GM18861 (cell line): ENCODE measurements at regions not wholly inside any gene's neighbourhood (a gene's known extent, or its start where the extent isn't known, plus 50 kb on each side); places are given as distances from the start of the nearest gene placed in this dataset.

Experiments used
- ATAC-seq: cut with Tn5 transposase; IDR thresholded peaks from one replicate; pipeline ENCODE4 v1.9.1; 2021; ENCODE audit not compliant: unreplicated experiment

- no peak for ATAC-seq
These were observed 234.7 kb upstream of the SDK2 start for GRCh38 chr17:73878923-73879322.

GRCh38 chr17:73879987-73880386, 235.7 kb upstream of the SDK2 start:
- ATAC-seq: no peak

GRCh38 chr17:73882590-73882989, 238.3 kb upstream of the SDK2 start:
- ATAC-seq: no peak

- no peak for ATAC-seq
These were observed 238.9 kb upstream of the SDK2 start for GRCh38 chr17:73883175-73883574.

GRCh38 chr17:73887739-73888138, 243.5 kb upstream of the SDK2 start:
- no peak for ATAC-seq

GRCh38 chr17:73888862-73889261, 244.6 kb upstream of the SDK2 start:
- no peak for ATAC-seq

GRCh38 chr17:73889439-73889838, 245.2 kb upstream of the SDK2 start:
- no peak for ATAC-seq

DNA sequence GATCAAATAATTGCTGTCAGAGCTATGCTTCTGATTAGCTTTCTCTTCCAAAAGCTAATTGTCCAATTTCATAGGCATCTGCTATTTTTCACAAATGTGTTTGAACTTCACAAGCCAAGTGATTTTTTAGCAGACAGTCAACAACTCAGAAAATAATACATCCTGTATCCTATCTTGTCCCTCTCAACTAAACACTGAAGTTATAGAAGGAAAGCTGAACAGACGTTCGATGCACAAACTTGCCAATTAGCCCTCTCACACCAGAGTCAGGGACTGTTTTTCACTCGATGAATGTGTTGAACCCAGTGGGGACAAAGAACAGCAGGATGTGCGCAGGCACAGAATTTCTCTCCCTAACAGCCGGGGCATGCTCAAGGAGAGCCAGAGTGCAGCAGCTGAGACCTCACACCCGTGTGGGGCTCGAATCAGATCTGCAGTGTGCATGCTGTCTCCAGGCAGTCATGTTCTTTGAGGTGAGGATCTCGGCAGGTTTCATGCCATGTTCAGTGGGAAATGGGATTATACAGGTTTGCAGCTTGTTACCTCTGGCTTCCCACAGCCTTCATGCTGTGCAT, 246.7 kb upstream of the SDK2 start:
- no peak for ATAC-seq

DNA sequence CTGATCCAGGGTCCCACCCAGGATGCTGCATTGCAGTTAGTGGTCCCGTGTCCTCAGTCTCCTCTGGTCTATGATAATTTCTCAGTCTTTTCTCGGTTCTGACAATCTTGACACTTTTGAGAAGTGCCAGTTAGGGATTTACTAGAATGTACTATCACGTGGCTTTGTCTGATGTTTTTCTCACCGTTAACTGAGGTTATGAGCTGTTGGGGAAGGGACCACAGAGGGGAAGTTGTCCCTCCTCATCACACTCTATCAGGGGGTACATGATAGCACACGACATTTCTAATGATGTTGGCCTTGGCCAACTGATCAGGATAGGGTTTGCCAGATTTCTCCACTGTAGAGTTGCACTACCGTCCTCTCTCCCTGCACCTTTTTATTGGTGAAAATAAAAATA, 250.9 kb upstream of the SDK2 start:
- ATAC-seq: no peak

- no peak for ATAC-seq
These were observed 252.7 kb upstream of the SDK2 start for GRCh38 chr17:73896966-73897365.

DNA sequence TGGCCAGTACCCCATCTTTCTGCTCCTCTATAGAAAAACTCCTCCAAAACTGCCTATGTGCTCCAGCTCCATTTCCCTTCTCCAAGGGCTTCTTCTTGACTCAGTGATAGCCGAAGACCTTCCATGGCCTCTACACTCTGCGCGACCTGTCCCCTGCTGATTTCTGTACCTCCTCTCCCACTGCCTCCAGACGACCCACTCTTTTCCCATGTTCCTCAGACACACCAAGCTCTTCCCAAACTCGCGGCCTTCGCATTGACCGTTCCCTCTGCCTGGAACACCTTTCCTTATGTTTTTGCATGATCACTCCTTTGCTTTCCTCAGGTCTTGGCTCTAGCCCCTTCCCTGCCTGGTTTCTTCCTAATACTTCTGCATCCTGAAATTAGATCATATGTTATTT, 255.6 kb upstream of the SDK2 start:
- no peak for ATAC-seq

DNA sequence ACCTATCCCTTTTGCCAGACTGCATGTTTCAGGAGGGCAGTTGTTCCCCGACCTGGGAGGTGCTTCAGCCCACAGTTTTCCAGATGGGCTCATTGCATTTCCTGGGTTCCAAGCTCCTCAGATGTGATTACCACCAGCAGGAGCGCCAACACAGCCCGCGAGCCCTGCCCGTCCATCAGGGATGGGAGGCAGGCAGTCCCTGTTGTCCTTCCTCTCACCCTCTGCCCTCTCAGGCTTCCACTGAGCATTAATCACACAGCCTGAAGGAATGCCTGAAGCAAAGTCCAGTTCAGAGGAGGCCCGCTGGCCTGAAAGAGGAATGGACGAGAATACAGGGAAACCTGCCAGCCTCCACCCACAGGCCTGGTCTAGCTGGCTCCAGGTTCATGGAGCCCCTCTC, 256.3 kb upstream of the SDK2 start:
- no peak for ATAC-seq

DNA sequence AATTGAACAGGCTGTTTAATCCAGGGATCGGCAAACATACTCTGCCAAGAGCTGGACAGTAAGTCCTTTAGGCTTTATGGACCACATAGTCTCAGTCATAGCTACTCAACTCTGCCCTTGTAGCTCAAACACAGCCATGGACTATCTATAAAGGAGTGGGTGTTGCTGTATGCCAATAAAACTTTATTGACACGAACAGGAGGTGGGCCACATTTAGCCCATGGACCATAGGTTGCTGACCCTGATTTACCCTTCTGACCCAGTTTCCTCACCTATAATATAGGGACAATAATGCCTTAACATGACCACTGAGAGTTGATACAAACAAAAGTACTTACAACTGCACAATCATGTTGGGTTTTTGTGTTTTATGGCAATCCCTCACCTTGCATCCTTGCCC, 257.0 kb upstream of the SDK2 start:
- ATAC-seq: no peak

GRCh38 chr17:73901661-73902415, 257.6 kb upstream of the SDK2 start:
- no peak for ATAC-seq

DNA sequence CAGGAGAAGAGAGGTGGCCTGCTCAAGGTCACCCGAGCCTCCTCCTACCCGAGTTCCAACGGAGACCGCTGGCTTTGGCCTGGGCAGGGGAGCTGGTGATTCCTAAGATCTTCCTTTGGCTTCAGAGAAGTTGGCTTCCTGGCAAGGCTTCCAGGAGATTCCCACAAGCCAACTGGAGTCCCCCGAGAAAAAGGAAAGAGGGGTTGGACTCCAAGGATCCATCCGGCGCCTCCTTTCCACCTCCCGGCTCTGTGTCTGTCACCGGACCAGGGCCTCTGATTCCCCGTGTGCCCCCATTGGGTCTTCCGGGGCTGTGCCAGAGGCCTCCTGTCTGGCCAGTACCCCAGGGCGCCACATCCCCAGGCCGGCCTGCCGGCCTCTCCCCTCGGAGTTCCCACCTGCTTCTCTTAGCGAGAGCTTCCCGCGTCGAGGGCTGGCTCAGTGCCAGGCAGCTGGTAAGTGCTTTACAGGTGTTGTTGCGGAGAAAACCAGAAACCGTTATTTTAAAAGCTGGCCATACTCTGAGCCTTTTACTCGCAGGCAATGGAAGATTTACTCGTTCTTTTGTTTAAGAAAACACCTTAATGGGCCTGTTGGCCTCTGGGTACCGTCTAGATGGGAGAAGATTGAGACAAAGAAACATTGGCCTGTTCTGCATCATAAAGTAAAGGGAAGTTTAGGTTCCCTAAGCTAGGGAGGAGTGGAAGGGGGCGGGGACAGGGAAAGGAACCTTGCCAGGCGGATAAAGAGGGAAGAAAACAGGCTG, 258.4 kb upstream of the SDK2 start:
- ATAC-seq: no peak

DNA sequence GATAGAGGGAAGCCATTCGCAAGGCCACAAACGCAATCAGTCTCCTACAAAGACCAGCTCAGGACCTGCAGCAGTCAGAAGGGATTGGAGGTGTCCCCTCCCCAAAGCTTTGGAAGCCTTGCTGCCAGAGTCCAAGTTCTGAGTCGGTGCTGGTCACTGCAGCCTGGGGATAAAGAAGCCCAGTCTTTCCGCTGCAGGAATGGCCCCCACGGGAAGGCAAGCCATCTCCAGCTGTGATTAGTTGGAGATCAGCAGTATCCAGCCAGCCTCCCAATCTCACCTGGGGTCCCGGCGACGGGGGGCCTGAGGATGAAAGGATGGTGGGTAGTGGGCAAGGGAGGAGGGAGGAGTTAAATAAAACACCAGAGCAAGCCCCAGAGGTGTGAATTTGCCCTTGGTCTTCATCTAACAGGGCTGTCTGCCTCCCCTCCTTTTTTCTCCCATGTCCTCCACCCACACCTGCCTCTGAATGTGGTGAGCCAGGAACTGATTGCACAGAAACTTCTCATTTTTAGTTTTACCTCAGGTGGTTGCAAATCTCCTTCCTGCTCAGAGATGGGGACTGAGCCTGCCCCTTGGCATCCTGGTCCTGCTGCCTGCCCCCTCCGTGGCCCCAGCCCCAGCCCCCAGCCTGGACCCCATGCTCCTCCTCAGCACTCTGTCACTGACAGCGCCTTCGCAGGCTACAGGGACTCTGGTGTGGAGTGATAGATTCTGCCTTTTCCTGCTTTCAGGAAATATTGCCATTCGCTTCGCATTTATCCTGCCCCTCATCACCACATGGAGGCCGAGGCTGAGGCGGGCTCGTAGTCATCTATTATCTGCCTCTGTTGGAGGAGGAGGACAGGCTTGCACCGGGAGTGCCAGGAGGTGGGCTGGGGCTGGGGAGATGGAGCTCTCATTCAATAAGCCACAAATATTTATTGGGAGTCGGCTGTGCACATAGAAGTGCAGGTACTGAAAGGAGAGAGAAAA, 262.9 kb upstream of the SDK2 start:
- ATAC-seq: no peak

DNA sequence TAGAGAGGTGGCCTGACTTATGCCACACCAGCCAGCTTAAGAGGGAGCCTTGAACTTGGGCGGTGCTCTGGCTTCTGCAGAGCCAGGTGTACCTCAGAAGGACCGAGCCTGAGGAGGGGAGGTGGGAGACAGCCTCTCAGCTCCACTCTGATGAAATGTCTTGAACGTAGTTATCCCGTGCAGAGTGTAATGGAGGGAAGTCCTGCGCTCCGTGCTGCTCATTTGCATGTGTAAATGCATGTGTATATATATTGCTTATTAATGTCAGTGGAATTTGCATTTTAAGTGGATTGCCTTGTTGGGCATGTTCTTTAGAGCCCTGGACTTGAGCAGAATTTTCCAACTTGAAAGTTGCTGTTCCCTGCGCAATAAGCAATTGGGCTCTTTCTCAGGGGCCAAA, 264.9 kb upstream of the SDK2 start:
- ATAC-seq: no peak

DNA sequence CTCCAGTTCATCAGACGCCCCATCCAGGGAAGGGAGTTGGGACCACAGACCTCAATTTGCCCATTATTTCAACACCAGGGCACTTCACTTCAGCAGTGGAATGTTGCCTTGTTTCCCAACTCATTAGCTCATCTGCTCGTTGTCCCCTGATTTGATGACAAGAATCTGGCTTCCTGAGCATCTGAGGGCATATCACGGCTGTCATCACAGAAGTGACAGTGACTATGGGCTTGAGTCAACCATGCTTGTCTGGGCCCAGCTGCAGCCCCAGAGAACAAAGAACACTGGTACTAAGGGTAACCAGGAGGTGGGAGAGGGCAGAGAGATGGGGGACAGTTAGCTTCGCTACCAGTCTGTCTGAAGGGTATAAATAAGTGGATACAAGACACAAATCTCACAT, 266.0 kb upstream of the SDK2 start:
- no peak for ATAC-seq

DNA sequence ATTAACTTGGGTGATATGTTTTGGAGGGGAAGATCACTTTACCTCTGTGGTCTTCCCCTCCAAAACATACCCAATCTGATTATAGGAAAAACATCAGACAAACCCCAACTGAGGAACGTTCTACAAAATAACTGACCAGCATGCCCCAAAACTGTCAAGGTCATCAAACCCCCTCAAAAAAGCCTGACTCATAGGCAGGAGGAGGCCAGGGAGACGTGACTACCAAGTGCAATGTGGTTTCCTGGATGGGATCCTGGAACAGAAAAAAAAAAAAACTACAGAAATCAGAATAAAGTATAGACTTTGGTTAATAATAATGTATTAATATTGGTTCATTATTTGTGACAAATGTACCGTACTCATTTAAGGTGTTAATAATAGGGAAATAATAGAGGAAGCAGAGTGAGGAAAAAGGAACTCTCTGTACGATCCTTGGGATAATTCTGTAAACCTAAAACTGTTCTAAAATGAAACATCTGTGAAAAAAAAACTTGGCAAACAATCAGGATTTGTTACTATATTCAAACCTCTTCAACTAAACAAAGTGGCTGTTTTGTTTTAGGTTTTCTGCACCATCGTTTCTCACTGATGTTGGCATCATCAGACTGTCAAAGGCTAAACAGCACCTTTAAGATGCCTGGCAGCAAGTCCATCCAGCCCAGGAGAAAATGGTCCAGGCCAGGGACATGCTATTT, 266.7 kb upstream of the SDK2 start:
- ATAC-seq: no peak

- ATAC-seq: no peak
These were observed 267.6 kb upstream of the SDK2 start for GRCh38 chr17:73911726-73912372.
